ENCODE measurements at regions not wholly inside any gene's neighbourhood (a gene's known extent, or its start where the extent isn't known, plus 50 kb on each side); places are given as distances from the start of the nearest gene placed in this dataset.
"Not testable (repeated sequence)": the region's sequence is repeated elsewhere in the genome, so short reads cannot be mapped to it uniquely, and the experiment has no call there.

- intact Hi-C loops (cut with DNase I): no loop called here
- Histone ChIP-seq H3K4me1 (ENCODE audit: control insufficient read depth, insufficient read depth, low read length) (no peaks in the 10 kb centered on the region), H3K9me3 (ENCODE audit: control insufficient read depth, low read length) (no peaks in the 10 kb centered on the region), H3K27ac (ENCODE audit: low read length) (no peak overlapping the region), H3K27me3 (ENCODE audit: control insufficient read depth, insufficient read depth) (no peaks in the 10 kb centered on the region), H3K4me3 (ENCODE audit: low read length) (no peak overlapping the region)
- no peak for DNase-seq
- WGBS: 97% methylated on average over 1 of the region's 1 CpG
- ATAC-seq: no peak
These were observed 1178.0 kb downstream of the JRKL start for GRCh38 chr11:97567801-97568200.

GRCh38 chr11:97570636-97571035 is 1180.8 kb downstream of the JRKL start:
- 52% methylated on average over 3 of the region's 3 CpGs for WGBS
- intact Hi-C loops (cut with DNase I): no loop called here
- DNase-seq (no peak), ATAC-seq (no peak)
- Histone ChIP-seq H3K4me3 (ENCODE audit: low read length) (no peak overlapping the region), H3K4me1 (ENCODE audit: control insufficient read depth, insufficient read depth, low read length) (no peaks in the 10 kb centered on the region), H3K9me3 (ENCODE audit: control insufficient read depth, low read length) (no peaks in the 10 kb centered on the region), H3K27me3 (ENCODE audit: control insufficient read depth, insufficient read depth) (no peaks in the 10 kb centered on the region), H3K27ac (ENCODE audit: low read length) (no peak overlapping the region)

GRCh38 chr11:97573771-97574170 is 1184.0 kb downstream of the JRKL start:
- H3K9me3 ChIP-seq (ENCODE audit: control insufficient read depth, low read length); H3K27ac ChIP-seq (ENCODE audit: low read length); intact Hi-C loops (cut with DNase I); H3K4me1 ChIP-seq (ENCODE audit: control insufficient read depth, insufficient read depth, low read length); DNase-seq; ATAC-seq; H3K27me3 ChIP-seq (ENCODE audit: control insufficient read depth, insufficient read depth); H3K4me3 ChIP-seq (ENCODE audit: low read length): not testable (repeated sequence)
- WGBS: 88% methylated on average over 6 of the region's 6 CpGs

- intact Hi-C loops (cut with DNase I): no loop called here
- H3K9me3 ChIP-seq (ENCODE audit: control insufficient read depth, low read length): no peaks in the 10 kb centered on the region
- no peak overlapping the region for H3K4me3 ChIP-seq (ENCODE audit: low read length)
- H3K27me3 ChIP-seq (ENCODE audit: control insufficient read depth, insufficient read depth): no peaks in the 10 kb centered on the region
- DNase-seq (no peak), ATAC-seq (no peak)
- H3K27ac ChIP-seq (ENCODE audit: low read length): no peak overlapping the region
- no peaks in the 10 kb centered on the region for H3K4me1 ChIP-seq (ENCODE audit: control insufficient read depth, insufficient read depth, low read length)
- 97% methylated on average over 3 of the region's 3 CpGs for WGBS
These were observed 1185.3 kb downstream of the JRKL start for GRCh38 chr11:97574976-97575665.

- no peak overlapping the region for H3K4me3 ChIP-seq (ENCODE audit: low read length)
- no peaks in the 10 kb centered on the region for H3K9me3 ChIP-seq (ENCODE audit: control insufficient read depth, low read length)
- DNase-seq (no peak), ATAC-seq (no peak)
- H3K27me3 ChIP-seq (ENCODE audit: control insufficient read depth, insufficient read depth): no peaks in the 10 kb centered on the region
- WGBS: 56% methylated on average over 3 of the region's 3 CpGs
- H3K27ac ChIP-seq (ENCODE audit: low read length): no peak overlapping the region
- no peaks in the 10 kb centered on the region for H3K4me1 ChIP-seq (ENCODE audit: control insufficient read depth, insufficient read depth, low read length)
- intact Hi-C loops (cut with DNase I): no loop called here
These were observed 1217.6 kb downstream of the JRKL start for GRCh38 chr11:97607291-97608000.

- no peak for DNase-seq
- H3K4me1 ChIP-seq (ENCODE audit: control insufficient read depth, insufficient read depth, low read length): no peaks in the 10 kb centered on the region
- intact Hi-C loops (cut with DNase I): no loop called here
- ATAC-seq: no peak
- H3K4me3 ChIP-seq (ENCODE audit: low read length): no peak overlapping the region
- H3K27ac ChIP-seq (ENCODE audit: low read length): no peak overlapping the region
- H3K9me3 ChIP-seq (ENCODE audit: control insufficient read depth, low read length): no peaks in the 10 kb centered on the region
- WGBS: 66% methylated on average over 4 of the region's 4 CpGs
- H3K27me3 ChIP-seq (ENCODE audit: control insufficient read depth, insufficient read depth): no peaks in the 10 kb centered on the region
These were observed 1220.2 kb downstream of the JRKL start for GRCh38 chr11:97610000-97610399.

GRCh38 chr11:97610854-97611253 is 1221.0 kb downstream of the JRKL start:
- ATAC-seq (no peak), DNase-seq (no peak)
- H3K9me3 ChIP-seq (ENCODE audit: control insufficient read depth, low read length): no peaks in the 10 kb centered on the region
- H3K4me3 ChIP-seq (ENCODE audit: low read length): no peak overlapping the region
- no peak overlapping the region for H3K27ac ChIP-seq (ENCODE audit: low read length)
- H3K4me1 ChIP-seq (ENCODE audit: control insufficient read depth, insufficient read depth, low read length): no peaks in the 10 kb centered on the region
- H3K27me3 ChIP-seq (ENCODE audit: control insufficient read depth, insufficient read depth): no peaks in the 10 kb centered on the region
- intact Hi-C loops (cut with DNase I): no loop called here
- WGBS: 94% methylated on average over 5 of the region's 5 CpGs

- Histone ChIP-seq H3K4me1 (ENCODE audit: control insufficient read depth, insufficient read depth, low read length) (no peaks in the 10 kb centered on the region), H3K9me3 (ENCODE audit: control insufficient read depth, low read length) (no peaks in the 10 kb centered on the region), H3K27ac (ENCODE audit: low read length) (no peak overlapping the region), H3K4me3 (ENCODE audit: low read length) (no peak overlapping the region), H3K27me3 (ENCODE audit: control insufficient read depth, insufficient read depth) (no peaks in the 10 kb centered on the region)
- 92% methylated on average over 10 of the region's 10 CpGs for WGBS
- ATAC-seq (no peak), DNase-seq (no peak)
- intact Hi-C loops (cut with DNase I): no loop called here
These were observed 1221.5 kb downstream of the JRKL start for GRCh38 chr11:97611345-97611744.

- H3K27ac ChIP-seq (ENCODE audit: low read length): no peak overlapping the region
- DNase-seq (no peak), ATAC-seq (no peak)
- no peak overlapping the region for H3K4me3 ChIP-seq (ENCODE audit: low read length)
- no peaks in the 10 kb centered on the region for H3K27me3 ChIP-seq (ENCODE audit: control insufficient read depth, insufficient read depth)
- 48% methylated on average over 3 of the region's 3 CpGs for WGBS
- intact Hi-C loops (cut with DNase I): no loop called here
- H3K9me3 ChIP-seq (ENCODE audit: control insufficient read depth, low read length): peaks cover 2% of the 10 kb centered on the region
- H3K4me1 ChIP-seq (ENCODE audit: control insufficient read depth, insufficient read depth, low read length): no peaks in the 10 kb centered on the region
These were observed 1224.8 kb downstream of the JRKL start for GRCh38 chr11:97614606-97615005.

GRCh38 chr11:97615546-97615945 is 1225.7 kb downstream of the JRKL start:
- H3K27me3 ChIP-seq (ENCODE audit: control insufficient read depth, insufficient read depth): no peaks in the 10 kb centered on the region
- 54% methylated on average over 4 of the region's 4 CpGs for WGBS
- H3K27ac ChIP-seq (ENCODE audit: low read length): no peak overlapping the region
- H3K4me1 ChIP-seq (ENCODE audit: control insufficient read depth, insufficient read depth, low read length): no peaks in the 10 kb centered on the region
- H3K4me3 ChIP-seq (ENCODE audit: low read length): no peak overlapping the region
- intact Hi-C loops (cut with DNase I): no loop called here
- H3K9me3 ChIP-seq (ENCODE audit: control insufficient read depth, low read length): peaks cover 2% of the 10 kb centered on the region
- no peak for ATAC-seq
- DNase-seq: no peak

- H3K9me3 ChIP-seq (ENCODE audit: control insufficient read depth, low read length): peaks cover 2% of the 10 kb centered on the region
- H3K27ac ChIP-seq (ENCODE audit: low read length): no peak overlapping the region
- DNase-seq (no peak), ATAC-seq (no peak)
- no peaks in the 10 kb centered on the region for H3K27me3 ChIP-seq (ENCODE audit: control insufficient read depth, insufficient read depth)
- no peak overlapping the region for H3K4me3 ChIP-seq (ENCODE audit: low read length)
- 96% methylated on average over 3 of the region's 3 CpGs for WGBS
- H3K4me1 ChIP-seq (ENCODE audit: control insufficient read depth, insufficient read depth, low read length): no peaks in the 10 kb centered on the region
- intact Hi-C loops (cut with DNase I): no loop called here
These were observed 1227.2 kb downstream of the JRKL start for GRCh38 chr11:97617031-97617430.

Data from right cardiac atrium (tissue), 5 donors.